K562 (cell line): ENCODE measurements at regions not wholly inside any gene's neighbourhood (a gene's known extent, or its start where the extent isn't known, plus 50 kb on each side); places are given as distances from the start of the nearest gene placed in this dataset.
A peak's percentile ranks its signal among the peaks of the same experiment; 100 is the strongest.

Experiments used
- ATF3 ChIP-seq, 2 experiments: fragments of 450-650 bp in 1 of 2; sonication (generic) in 1 of 2; formaldehyde crosslinking in 1 of 2; IDR thresholded peaks in 1 of 2; conservative IDR thresholded peaks in 1 of 2; 2 replicates each; pipeline versions ENCODE4 v1.6.1 to v1.8.1; 2016 to 2023; ENCODE audit warnings: mild to moderate bottlenecking in 2 of 2, moderate library complexity in 2 of 2, inconsistent platforms in 1 of 2, missing genetic modification reagents in 1 of 2
- CBFA2T3 ChIP-seq: fragments of 450-650 bp; IDR thresholded peaks from 2 replicates; pipeline ENCODE4 v1.6.1; 2017
- CSDE1 ChIP-seq, 2 experiments: fragments of 450-650 bp; IDR thresholded peaks; 2 replicates each; pipeline ENCODE4 v1.6.1; 2016; ENCODE audit warnings: mild to moderate bottlenecking in 1 of 2
- CTCF ChIP-seq, 3 experiments: IDR thresholded peaks in 2 of 3; conservative IDR thresholded peaks in 1 of 3; 2 replicates each; pipeline ENCODE4 v1.5.1; 2011 to 2012; ENCODE audit warnings: low read length in 3 of 3, mild to moderate bottlenecking in 3 of 3, control low read depth in 2 of 3, improper control_type of control experiment in 1 of 3, inconsistent platforms in 1 of 3, low read depth in 1 of 3, mixed read lengths in 1 of 3, moderate library complexity in 1 of 3; ENCODE audit not compliant: insufficient read depth in 2 of 3
- CXXC5 ChIP-seq: fragments of 250-450 bp; sonication (Bioruptor Pico); IDR thresholded peaks from 2 replicates; pipeline ENCODE4 v1.8.0; 2022; ENCODE audit warnings: inconsistent platforms, mild to moderate bottlenecking, moderate library complexity
- DPF2 ChIP-seq: fragments of 450-650 bp; IDR thresholded peaks from 2 replicates; pipeline ENCODE4 v1.6.1; 2016
- EGR1 ChIP-seq: fragments of 450-650 bp; conservative IDR thresholded peaks from 2 replicates; pipeline ENCODE4 v1.6.1; 2017; ENCODE audit warnings: mild to moderate bottlenecking
- JUNB ChIP-seq: fragments of 450-650 bp; formaldehyde crosslinking; conservative IDR thresholded peaks from 2 replicates; pipeline ENCODE4 v1.4.0; 2020; ENCODE audit warnings: mild to moderate bottlenecking
- KLF16 ChIP-seq: IDR thresholded peaks from 2 replicates; pipeline ENCODE4 v1.6.1; 2016; ENCODE audit warnings: antibody characterized with exemption
- MAFG ChIP-seq: fragments of 450-650 bp; conservative IDR thresholded peaks from 2 replicates; pipeline ENCODE4 v1.6.1; 2016; ENCODE audit warnings: missing genetic modification characterization, missing compliant biosample characterization
- MEF2D ChIP-seq: conservative IDR thresholded peaks from 2 replicates; pipeline ENCODE4 v1.6.1; 2016; ENCODE audit warnings: low read depth, missing genetic modification characterization, missing compliant biosample characterization
- MTA3 ChIP-seq: fragments of 450-650 bp; formaldehyde crosslinking; IDR thresholded peaks from 2 replicates; pipeline ENCODE4 v1.6.1; 2017; ENCODE audit warnings: mild to moderate bottlenecking, borderline replicate concordance
- MYC ChIP-seq, 2 experiments: fragments of 250-450 bp in 1 of 2; sonication (Bioruptor Pico) in 1 of 2; IDR thresholded peaks; 2 replicates each; pipeline versions ENCODE4 v1.5.1 to v1.6.1; 2012 to 2021; ENCODE audit warnings: low read depth in 2 of 2, borderline replicate concordance in 1 of 2, improper control_type of control experiment in 1 of 2, low read length in 1 of 2, mild to moderate bottlenecking in 1 of 2, moderate library complexity in 1 of 2
- OTX1 ChIP-seq: fragments of 450-650 bp; formaldehyde crosslinking; IDR thresholded peaks from 2 replicates; pipeline ENCODE4 v1.4.0; 2022; ENCODE audit warnings: mild to moderate bottlenecking
- RNF2 ChIP-seq: sonication (generic); IDR thresholded peaks from 2 replicates; pipeline ENCODE4 v1.6.1; 2016
- SRSF1 ChIP-seq: fragments of 200-400 bp; formaldehyde crosslinking; IDR thresholded peaks from 2 replicates; pipeline ENCODE4 v1.6.1; 2017; ENCODE audit warnings: mild to moderate bottlenecking, low read depth, low read length, moderate library complexity
- SRSF9 ChIP-seq: fragments of 200-400 bp; formaldehyde crosslinking; IDR thresholded peaks from 2 replicates; pipeline ENCODE4 v1.6.1; 2017; ENCODE audit warnings: low read depth, low read length, borderline replicate concordance
- TCF3 ChIP-seq: sonication (generic); formaldehyde crosslinking; IDR thresholded peaks from 2 replicates; pipeline ENCODE4 v1.4.0; 2020; ENCODE audit warnings: mild to moderate bottlenecking, missing genetic modification reagents
- ZKSCAN8 ChIP-seq: fragments of 200-800 bp; sonication (Bioruptor generic); IDR thresholded peaks from 2 replicates; pipeline ENCODE4 v1.6.1; 2016; ENCODE audit warnings: missing genetic modification characterization, missing compliant biosample characterization
- ZNF395 ChIP-seq: fragments of 200-800 bp; sonication (Bioruptor generic); IDR thresholded peaks from 2 replicates; pipeline ENCODE4 v1.6.1; 2017; ENCODE audit warnings: missing genetic modification characterization, missing compliant biosample characterization
- ZNF644 ChIP-seq: fragments of 200-800 bp; sonication (Bioruptor generic); IDR thresholded peaks from 2 replicates; pipeline ENCODE4 v1.6.1; 2016; ENCODE audit warnings: low read depth, missing genetic modification characterization, missing compliant biosample characterization
- ZNF766 ChIP-seq: fragments of 200-800 bp; sonication (Bioruptor generic); conservative IDR thresholded peaks from 2 replicates; pipeline ENCODE4 v1.6.1; 2016; ENCODE audit warnings: missing genetic modification characterization, missing compliant biosample characterization
- ZNF778 ChIP-seq: fragments of 450-650 bp; formaldehyde crosslinking; IDR thresholded peaks from 2 replicates; pipeline ENCODE4 v1.4.0; 2020; ENCODE audit warnings: mild to moderate bottlenecking, moderate library complexity

- TF ChIP-seq CTCF (IDR thresholded peaks at IDR 0.05 in 2 of 3, conservative IDR thresholded peaks at IDR 0.05 in 1 of 3; ENCODE audit: insufficient read depth in 2 of 3, low read depth in 1 of 3, low read length in 3 of 3) (peak; percentile 17 to 41 (median 36); a peak in 3 of 6 replicates), KLF16 (0 out of 2 replicates have a peak, but pooled peaks have one; percentile 11), DPF2 (peak; percentile 63), SRSF1 (no peak), SRSF9 (no peak), TCF3 (CRISPR knock-in tag) (peak; percentile 27; the same call in 1 of the 2 replicates), OTX1 (CRISPR knock-in tag) (no peak), MYC (IDR thresholded peaks at IDR 0.05; ENCODE audit: low read depth, low read length) (peak; percentile 60), MYC (CRISPR knock-in tag; IDR thresholded peaks at IDR 0.05; ENCODE audit: borderline replicate concordance, low read depth) (no peak), MAFG (tag) (peak; percentile 76), RNF2 (no peak), ZNF644 (peak; percentile 81), ZNF778 (no peak), EGR1 (peak; percentile 67), MTA3 (no peak), CSDE1 (IDR thresholded peaks at IDR 0.05) (no peak), ZNF395 (CRISPR knock-in tag) (peak; percentile 64; the same call in 1 of the 2 replicates), JUNB (CRISPR knock-in tag) (0 out of 2 replicates have a peak, but pooled peaks have one; percentile 20), CXXC5 (CRISPR knock-in tag) (peak; percentile 37; the same call in 1 of the 2 replicates), MEF2D (tag) (peak; percentile 91), ATF3 (IDR thresholded peaks at IDR 0.05) (peak; percentile 90), ATF3 (CRISPR knock-in tag; conservative IDR thresholded peaks at IDR 0.05) (peak; percentile 69; the same call in 1 of the 2 replicates), ZNF766 (peak; percentile 37), ZKSCAN8 (CRISPR knock-in tag) (0 out of 2 replicates have a peak, but pooled peaks have one; percentile 50), CBFA2T3 (peak; percentile 55)
Measured at GRCh38 chr13:111046590-111047141, 68.4 kb upstream of the ARHGEF7 start (continued).
